Aorta (tissue), 5 donors: ENCODE measurements at regions not wholly inside any gene's neighbourhood (a gene's known extent, or its start where the extent isn't known, plus 50 kb on each side); places are given as distances from the start of the nearest gene placed in this dataset.

Source experiments
- ATAC-seq: fragments of 200-7000 bp; cut with Tn5 transposase; one replicate; pipeline ENCODE4 v1.9.1; 2022; ENCODE audit warnings: moderate library complexity; ENCODE audit not compliant: low FRiP score
- DNase-seq, 2 donors: peaks; one replicate each; pipeline ENCODE4 v3.0.0-alpha.2; 2020
- H3K27ac ChIP-seq, 2 donors: one replicate each; pipeline ENCODE4 v1.5.1; 2013; ENCODE audit warnings: low read length in 2 of 2, mild to moderate bottlenecking in 2 of 2, moderate library complexity in 2 of 2, control low read depth in 1 of 2, inconsistent platforms in 1 of 2, low read depth in 1 of 2
- H3K27me3 ChIP-seq, 2 donors: one replicate each; pipeline ENCODE4 v1.6.1; 2013; ENCODE audit warnings: control low read depth in 1 of 2, low read length in 1 of 2, mild to moderate bottlenecking in 1 of 2, moderate library complexity in 1 of 2; ENCODE audit not compliant: insufficient read depth in 2 of 2, control insufficient read depth in 1 of 2
- H3K36me3 ChIP-seq, 2 donors: one replicate each; pipeline ENCODE4 v1.6.1; 2013; ENCODE audit warnings: control low read depth in 1 of 2, low read length in 1 of 2, mild to moderate bottlenecking in 1 of 2; ENCODE audit not compliant: insufficient read depth in 2 of 2, control insufficient read depth in 1 of 2
- H3K4me1 ChIP-seq, 2 donors: one replicate each; pipeline ENCODE4 v1.6.1; 2013; ENCODE audit warnings: low read length in 2 of 2, control low read depth in 1 of 2, mild to moderate bottlenecking in 1 of 2, moderate library complexity in 1 of 2; ENCODE audit not compliant: insufficient read depth in 2 of 2, control insufficient read depth in 1 of 2
- H3K4me3 ChIP-seq, 2 donors: one replicate each; pipeline ENCODE4 v1.5.1; 2013; ENCODE audit warnings: low read length in 2 of 2, control low read depth in 1 of 2, mild to moderate bottlenecking in 1 of 2
- H3K9me3 ChIP-seq: one replicate; pipeline ENCODE4 v1.6.1; 2013; ENCODE audit warnings: mild to moderate bottlenecking, low read length; ENCODE audit not compliant: control insufficient read depth
- WGBS, 2 donors: extraction: QIAGEN DNeasy Blood & Tissue Kit; methylation state at CpG; one replicate each; pipeline ENCODE4 v1.1.7; 2013; 5-methylcytosine and 5-hydroxymethylcytosine counted together
- intact Hi-C, 2 donors: fragments of 100-400 bp; cut with DNase I; formaldehyde crosslinking; loops; one replicate each; pipeline versions ENCODE4 v1.14.2 to v1.15.0; 2022
- donor health status: healthy with polysubstance abuse.
- donor health status: Bipolar disorder and iron deficiency.
- donor health status: DM: no; HTN: no; CAD: no.
- donor health status: DM: no; HTN: no; CAD: no.
- donor health status: DM: yes; HTN: yes; CAD: no.

GRCh38 chr6:160931378-160932310, 59.9 kb upstream of the MAP3K4 start:
- Histone ChIP-seq H3K9me3 (no peaks in the 10 kb centered on the region), H3K36me3 (no peaks in the 10 kb centered on the region), H3K4me3 (peak overlapping the region in 1 of 2 donors; percentile 41), H3K4me1 (no peaks in the 10 kb centered on the region), H3K27me3 (no peaks in the 10 kb centered on the region), H3K27ac (no peak overlapping the region)
- 63 to 66% methylated on average over 13 of the region's 13 CpGs for WGBS, 2 donors
- intact Hi-C loops = loop anchor here (2.0 to 10.0 kb wide), 4 partner anchors 61 to 443 kb away; partner anchors contain the start of gene AGPAT4 (in 1 of the 2)
- ATAC-seq = no peak
- no peak for DNase-seq

- DNase-seq (no peak), ATAC-seq (no peak)
- H3K4me3 ChIP-seq = no peak overlapping the region
- no peaks in the 10 kb centered on the region for H3K4me1 ChIP-seq
- intact Hi-C loops = loop anchor here in 1 of 2 donors (10.0 kb wide), 2 partner anchors 198 to 342 kb away; partner anchors contain the start of gene AGPAT4
- H3K27me3 ChIP-seq = no peaks in the 10 kb centered on the region
- no peaks in the 10 kb centered on the region for H3K36me3 ChIP-seq
- H3K27ac ChIP-seq = no peak overlapping the region
- no peaks in the 10 kb centered on the region for H3K9me3 ChIP-seq
- WGBS, 2 donors = 77% methylated on average over 8 of the region's 8 CpGs
Measured at GRCh38 chr6:160933256-160933655, 58.3 kb upstream of the MAP3K4 start.

GRCh38 chr6:160934157-160934556, 57.4 kb upstream of the MAP3K4 start:
- DNase-seq = no peak
- intact Hi-C loops = loop anchor here in 1 of 2 donors (10.0 kb wide), 2 partner anchors 199 to 341 kb away; partner anchors contain the start of gene AGPAT4
- Histone ChIP-seq H3K4me3 (no peak overlapping the region), H3K4me1 (no peaks in the 10 kb centered on the region), H3K36me3 (no peaks in the 10 kb centered on the region), H3K9me3 (no peaks in the 10 kb centered on the region), H3K27me3 (no peaks in the 10 kb centered on the region), H3K27ac (no peak overlapping the region)
- no peak for ATAC-seq
- WGBS, 2 donors = 89 to 95% methylated on average over 3 of the region's 3 CpGs

GRCh38 chr6:160940197-160940596, 51.4 kb upstream of the MAP3K4 start:
- DNase-seq = no peak
- no peak for ATAC-seq
- H3K27me3 ChIP-seq = no peaks in the 10 kb centered on the region
- no peaks in the 10 kb centered on the region for H3K9me3 ChIP-seq
- H3K36me3 ChIP-seq = no peaks in the 10 kb centered on the region
- no peak overlapping the region for H3K4me3 ChIP-seq
- intact Hi-C loops = no loop called here
- WGBS, 2 donors = 85 to 89% methylated on average over 4 of the region's 4 CpGs
- no peak overlapping the region for H3K27ac ChIP-seq
- H3K4me1 ChIP-seq = no peaks in the 10 kb centered on the region
